Colonic mucosa (tissue), 4 donors: ENCODE measurements at regions not wholly inside any gene's neighbourhood (a gene's known extent, or its start where the extent isn't known, plus 50 kb on each side); places are given as distances from the start of the nearest gene placed in this dataset.
"Not testable (repeated sequence)": the region's sequence is repeated elsewhere in the genome, so short reads cannot be mapped to it uniquely, and the experiment has no call there.

Experiments
- DNase-seq: peaks from one replicate; pipeline ENCODE4 v3.0.0-alpha.2; 2020
- H3K27ac ChIP-seq: fragments of 200-600 bp; one replicate; pipeline ENCODE4 v1.8.0; 2021
- H3K27me3 ChIP-seq: fragments of 200-600 bp; one replicate; pipeline ENCODE4 v1.8.0; 2021
- H3K36me3 ChIP-seq: fragments of 200-600 bp; one replicate; pipeline ENCODE4 v1.8.0; 2021
- H3K4me1 ChIP-seq: fragments of 200-600 bp; one replicate; pipeline ENCODE4 v1.8.0; 2021; ENCODE audit warnings: mild to moderate bottlenecking
- H3K4me3 ChIP-seq: fragments of 200-600 bp; one replicate; pipeline ENCODE4 v1.8.0; 2021
- H3K9ac ChIP-seq, 2 donors: one replicate each; pipeline ENCODE4 v1.7.0; 2013; ENCODE audit warnings: control low read depth in 2 of 2, low read depth in 2 of 2, low read length in 2 of 2
- H3K9me3 ChIP-seq: fragments of 200-600 bp; one replicate; pipeline ENCODE4 v1.8.0; 2021
- intact Hi-C: fragments of 100-400 bp; cut with DNase I; formaldehyde crosslinking; loops from one replicate; pipeline ENCODE4 v1.14.1; 2022
- TF ChIP-seq, protein P1 (sequence below): fragments of 200-600 bp; IDR thresholded peaks from one replicate; pipeline ENCODE4 v1.8.0; 2022; ENCODE audit warnings: antibody characterized with exemption, mild to moderate bottlenecking
- donor health status: healthy.
- donor health status: DM: no; HTN: no; CAD: no.
- donor health status: DM: no; HTN: no; CAD: no.

DNA sequence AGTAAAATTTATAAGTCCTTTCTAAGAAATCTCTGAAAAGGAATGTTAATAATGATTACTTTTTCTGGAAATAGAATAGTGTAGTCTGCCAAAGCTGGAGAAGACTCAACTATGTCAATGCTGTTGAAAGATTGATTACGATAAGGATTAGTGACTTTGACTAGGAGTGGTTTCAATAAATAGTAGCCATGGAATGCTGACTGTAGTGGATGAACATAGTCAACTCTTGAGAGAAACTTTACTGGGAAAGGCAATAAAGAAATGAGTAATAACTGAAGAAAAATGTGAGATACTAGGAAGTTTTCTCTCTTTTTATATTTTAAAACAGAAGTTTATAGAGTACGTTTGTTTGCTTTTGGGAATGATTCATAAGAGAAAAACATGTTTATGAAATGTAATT lies 105.0 kb upstream of the CDK13 start:
- intact Hi-C loops = no loop called here
- no peak overlapping the region for H3K9ac ChIP-seq
- no peaks in the 10 kb centered on the region for H3K4me1 ChIP-seq
- no peaks in the 10 kb centered on the region for H3K36me3 ChIP-seq
- H3K4me3 ChIP-seq = no peak overlapping the region
- H3K27me3 ChIP-seq = no peaks in the 10 kb centered on the region
- TF ChIP-seq, protein P1, sequence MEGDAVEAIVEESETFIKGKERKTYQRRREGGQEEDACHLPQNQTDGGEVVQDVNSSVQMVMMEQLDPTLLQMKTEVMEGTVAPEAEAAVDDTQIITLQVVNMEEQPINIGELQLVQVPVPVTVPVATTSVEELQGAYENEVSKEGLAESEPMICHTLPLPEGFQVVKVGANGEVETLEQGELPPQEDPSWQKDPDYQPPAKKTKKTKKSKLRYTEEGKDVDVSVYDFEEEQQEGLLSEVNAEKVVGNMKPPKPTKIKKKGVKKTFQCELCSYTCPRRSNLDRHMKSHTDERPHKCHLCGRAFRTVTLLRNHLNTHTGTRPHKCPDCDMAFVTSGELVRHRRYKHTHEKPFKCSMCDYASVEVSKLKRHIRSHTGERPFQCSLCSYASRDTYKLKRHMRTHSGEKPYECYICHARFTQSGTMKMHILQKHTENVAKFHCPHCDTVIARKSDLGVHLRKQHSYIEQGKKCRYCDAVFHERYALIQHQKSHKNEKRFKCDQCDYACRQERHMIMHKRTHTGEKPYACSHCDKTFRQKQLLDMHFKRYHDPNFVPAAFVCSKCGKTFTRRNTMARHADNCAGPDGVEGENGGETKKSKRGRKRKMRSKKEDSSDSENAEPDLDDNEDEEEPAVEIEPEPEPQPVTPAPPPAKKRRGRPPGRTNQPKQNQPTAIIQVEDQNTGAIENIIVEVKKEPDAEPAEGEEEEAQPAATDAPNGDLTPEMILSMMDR = no peak
- H3K27ac ChIP-seq = no peak overlapping the region
- no peaks in the 10 kb centered on the region for H3K9me3 ChIP-seq
- no peak for DNase-seq

DNA sequence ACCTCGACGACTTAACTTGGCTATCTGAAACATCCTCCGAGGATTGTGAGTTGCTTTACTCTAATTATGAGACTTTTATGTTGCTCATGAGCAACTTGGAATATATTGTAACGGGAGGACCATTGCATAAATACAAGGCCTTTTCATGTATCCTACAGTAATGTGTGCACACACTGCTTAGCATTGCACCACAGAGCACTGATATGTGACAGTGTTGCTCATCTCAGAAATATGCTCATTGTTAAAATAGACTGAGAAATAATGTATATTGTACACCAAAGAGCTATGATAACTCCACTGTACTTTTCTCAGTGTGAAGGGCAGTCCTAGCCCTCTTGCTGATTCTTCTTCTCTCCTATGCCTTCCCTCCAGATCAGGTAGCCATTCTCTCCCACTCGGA lies 102.8 kb upstream of the CDK13 start:
- Histone ChIP-seq H3K27ac (no peak overlapping the region), H3K9ac (no peak overlapping the region), H3K4me1 (no peaks in the 10 kb centered on the region), H3K36me3 (no peaks in the 10 kb centered on the region), H3K9me3 (no peaks in the 10 kb centered on the region), H3K4me3 (no peak overlapping the region), H3K27me3 (no peaks in the 10 kb centered on the region)
- TF ChIP-seq, protein P1 = no peak
- intact Hi-C loops = no loop called here
- no peak for DNase-seq

- H3K9me3 ChIP-seq = no peaks in the 10 kb centered on the region
- H3K4me1 ChIP-seq = no peaks in the 10 kb centered on the region
- no peak overlapping the region for H3K9ac ChIP-seq
- no peaks in the 10 kb centered on the region for H3K27me3 ChIP-seq
- H3K27ac ChIP-seq = no peak overlapping the region
- no peak for DNase-seq
- H3K4me3 ChIP-seq = no peak overlapping the region
- TF ChIP-seq, protein P1 = no peak
- intact Hi-C loops = no loop called here
- no peaks in the 10 kb centered on the region for H3K36me3 ChIP-seq
Measured at GRCh38 chr7:39851466-39852045, 98.5 kb upstream of the CDK13 start.

GRCh38 chr7:39854616-39855324 lies 95.3 kb upstream of the CDK13 start:
- intact Hi-C loops, H3K9me3 ChIP-seq, H3K27me3 ChIP-seq, H3K4me1 ChIP-seq, H3K9ac ChIP-seq, DNase-seq, H3K36me3 ChIP-seq, H3K27ac ChIP-seq: not testable (repeated sequence)
- peak overlapping the region; percentile 27 for H3K4me3 ChIP-seq

DNA sequence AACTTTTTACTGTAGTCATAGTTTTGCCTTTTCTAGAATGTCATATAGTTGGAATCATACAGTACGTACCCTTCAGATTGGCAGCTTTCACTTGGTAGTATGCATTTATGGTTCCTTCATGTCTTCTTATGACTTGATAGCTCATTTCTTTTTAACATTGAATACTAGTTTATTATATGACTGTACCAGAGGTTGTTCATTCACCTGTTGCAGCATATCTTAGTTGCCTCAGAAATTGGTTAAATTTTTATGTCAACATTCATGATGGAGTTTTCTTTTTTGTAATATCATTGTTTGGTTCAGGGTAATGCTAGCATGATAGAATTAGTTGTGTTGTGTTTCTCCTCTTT lies 94.8 kb upstream of the CDK13 start:
- Histone ChIP-seq H3K9ac (no peak overlapping the region), H3K4me3 (peak overlapping the region; percentile 27)

DNA sequence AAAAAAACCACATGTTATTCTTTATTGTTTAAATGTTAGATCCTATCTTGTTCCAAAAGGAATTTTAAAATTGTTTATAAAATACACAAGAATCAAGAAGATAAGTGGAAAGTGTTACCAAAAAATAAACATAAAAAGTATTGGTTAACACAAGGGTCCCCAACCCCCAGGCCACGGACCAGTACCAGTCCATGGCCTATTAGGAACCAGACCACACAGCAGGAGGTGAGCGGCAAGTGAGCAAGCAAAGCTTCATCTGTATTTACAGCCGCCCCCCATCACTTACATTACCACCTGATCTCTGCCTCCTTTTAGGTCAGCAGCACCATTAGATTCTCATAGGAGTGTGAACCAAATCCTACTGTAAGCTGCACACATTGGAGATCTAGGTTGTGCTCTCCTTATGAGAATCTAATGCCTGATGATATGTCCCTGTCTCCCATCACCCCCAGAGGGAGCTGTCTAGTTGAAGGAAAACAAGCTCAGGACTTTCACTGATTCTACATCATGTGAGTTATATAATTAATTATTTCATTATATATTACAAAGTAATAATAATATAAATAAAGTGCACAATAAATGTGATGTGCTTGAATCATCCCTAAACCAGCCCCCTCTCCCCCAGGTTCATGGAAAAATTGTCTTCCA lies 86.3 kb upstream of the CDK13 start:
- H3K27me3 ChIP-seq, H3K9ac ChIP-seq, H3K36me3 ChIP-seq, H3K27ac ChIP-seq, DNase-seq, H3K9me3 ChIP-seq, H3K4me3 ChIP-seq, H3K4me1 ChIP-seq, intact Hi-C loops: not testable (repeated sequence)

More for the DNA sequence above, 94.8 kb upstream of the CDK13 start:
- TF ChIP-seq, protein P1 = no peak
- Histone ChIP-seq H3K36me3 (no peaks in the 10 kb centered on the region), H3K27me3 (no peaks in the 10 kb centered on the region), H3K4me1 (no peaks in the 10 kb centered on the region), H3K9me3 (no peaks in the 10 kb centered on the region), H3K27ac (no peak overlapping the region)
- intact Hi-C loops = no loop called here
- no peak for DNase-seq

- intact Hi-C loops, H3K9me3 ChIP-seq, H3K36me3 ChIP-seq, H3K27me3 ChIP-seq, H3K4me1 ChIP-seq, H3K9ac ChIP-seq, H3K4me3 ChIP-seq, DNase-seq, H3K27ac ChIP-seq: not testable (repeated sequence)
Measured at GRCh38 chr7:39869888-39870522, 80.1 kb upstream of the CDK13 start.

DNA sequence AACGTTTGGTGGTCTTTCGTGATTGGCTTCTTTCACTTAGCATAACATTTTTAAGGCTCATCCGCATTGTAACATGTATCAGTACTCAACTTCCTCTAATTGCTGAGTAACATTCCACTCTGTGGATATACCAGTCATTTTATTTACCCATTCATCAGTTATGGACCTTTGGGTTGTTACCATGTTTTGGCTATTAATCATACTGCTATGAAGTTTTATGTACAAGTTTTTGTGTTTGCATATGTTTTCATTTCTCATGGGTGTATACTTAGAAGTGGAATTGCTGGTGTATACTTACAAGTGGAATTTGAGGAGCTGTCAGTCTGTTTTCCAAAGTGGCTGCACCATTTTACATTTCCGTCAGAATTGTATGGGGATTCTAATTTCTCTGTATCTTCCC lies 78.4 kb upstream of the CDK13 start:
- DNase-seq, H3K27ac ChIP-seq, intact Hi-C loops, H3K9ac ChIP-seq, H3K36me3 ChIP-seq, H3K4me3 ChIP-seq, H3K4me1 ChIP-seq, H3K27me3 ChIP-seq, H3K9me3 ChIP-seq: not testable (repeated sequence)
